GM23248 (cell line): ENCODE measurements at regions not wholly inside any gene's neighbourhood (a gene's known extent, or its start where the extent isn't known, plus 50 kb on each side); places are given as distances from the start of the nearest gene placed in this dataset.

ENCODE experiments used
- EZH2 ChIP-seq: fragments of 200-600 bp; sonication (generic); IDR thresholded peaks from 2 replicates; pipeline ENCODE4 v1.6.1; 2018; ENCODE audit warnings: antibody characterized with exemption, mild to moderate bottlenecking; ENCODE audit not compliant: insufficient read depth, poor library complexity, severe bottlenecking
- EZH2phosphoT487 ChIP-seq: fragments of 200-600 bp; sonication (generic); IDR thresholded peaks from 2 replicates; pipeline ENCODE4 v1.6.1; 2018; ENCODE audit warnings: antibody characterized with exemption, moderate library complexity, mild to moderate bottlenecking, low read depth; ENCODE audit not compliant: insufficient read depth

- TF ChIP-seq EZH2 (no peak), EZH2phosphoT487 (no peak)
Observed at GRCh38 chr2:216553482-216554240, 55.0 kb downstream of the RPL37A start.
